22Rv1 (cell line): ENCODE measurements at regions not wholly inside any gene's neighbourhood (a gene's known extent, or its start where the extent isn't known, plus 50 kb on each side); places are given as distances from the start of the nearest gene placed in this dataset.

Source experiments
- CTCF ChIP-seq: fragments of 450-650 bp; IDR thresholded peaks from 2 replicates; pipeline ENCODE4 v1.5.1; 2017; ENCODE audit warnings: mild to moderate bottlenecking
- ZFX ChIP-seq: fragments of 450-650 bp; IDR thresholded peaks from 2 replicates; pipeline ENCODE4 v1.6.1; 2017; ENCODE audit warnings: antibody characterized with exemption, borderline replicate concordance

GRCh38 chr7:42373285-42373684 is 136.3 kb upstream of the GLI3 start:
- TF ChIP-seq CTCF (no peak), ZFX (no peak)
